ENCODE measurements at regions not wholly inside any gene's neighbourhood (a gene's known extent, or its start where the extent isn't known, plus 50 kb on each side); places are given as distances from the start of the nearest gene placed in this dataset.

DNA sequence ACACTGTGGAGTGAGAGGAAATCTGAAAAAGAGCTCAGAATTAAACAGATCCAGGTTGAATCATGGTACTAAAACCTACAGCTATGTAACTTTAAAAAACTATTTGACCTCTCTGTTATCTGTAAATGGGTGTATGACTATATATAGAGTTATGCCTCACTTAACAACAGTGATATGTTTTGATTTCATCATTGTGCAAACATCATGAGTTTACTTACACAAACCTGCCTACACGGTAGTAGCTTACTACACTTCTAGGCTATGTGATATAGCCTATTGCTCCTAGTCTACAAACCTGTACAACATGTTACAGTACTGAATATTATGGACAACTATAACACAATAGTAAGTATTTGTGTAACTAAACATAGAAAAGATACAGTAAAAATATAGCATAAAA lies 191.6 kb upstream of the MEIS2 start:
- TF ChIP-seq, protein P1, sequence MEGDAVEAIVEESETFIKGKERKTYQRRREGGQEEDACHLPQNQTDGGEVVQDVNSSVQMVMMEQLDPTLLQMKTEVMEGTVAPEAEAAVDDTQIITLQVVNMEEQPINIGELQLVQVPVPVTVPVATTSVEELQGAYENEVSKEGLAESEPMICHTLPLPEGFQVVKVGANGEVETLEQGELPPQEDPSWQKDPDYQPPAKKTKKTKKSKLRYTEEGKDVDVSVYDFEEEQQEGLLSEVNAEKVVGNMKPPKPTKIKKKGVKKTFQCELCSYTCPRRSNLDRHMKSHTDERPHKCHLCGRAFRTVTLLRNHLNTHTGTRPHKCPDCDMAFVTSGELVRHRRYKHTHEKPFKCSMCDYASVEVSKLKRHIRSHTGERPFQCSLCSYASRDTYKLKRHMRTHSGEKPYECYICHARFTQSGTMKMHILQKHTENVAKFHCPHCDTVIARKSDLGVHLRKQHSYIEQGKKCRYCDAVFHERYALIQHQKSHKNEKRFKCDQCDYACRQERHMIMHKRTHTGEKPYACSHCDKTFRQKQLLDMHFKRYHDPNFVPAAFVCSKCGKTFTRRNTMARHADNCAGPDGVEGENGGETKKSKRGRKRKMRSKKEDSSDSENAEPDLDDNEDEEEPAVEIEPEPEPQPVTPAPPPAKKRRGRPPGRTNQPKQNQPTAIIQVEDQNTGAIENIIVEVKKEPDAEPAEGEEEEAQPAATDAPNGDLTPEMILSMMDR (IDR thresholded peaks at IDR 0.05; ENCODE audit: insufficient read depth, low read depth, low read length): no peak

DNA sequence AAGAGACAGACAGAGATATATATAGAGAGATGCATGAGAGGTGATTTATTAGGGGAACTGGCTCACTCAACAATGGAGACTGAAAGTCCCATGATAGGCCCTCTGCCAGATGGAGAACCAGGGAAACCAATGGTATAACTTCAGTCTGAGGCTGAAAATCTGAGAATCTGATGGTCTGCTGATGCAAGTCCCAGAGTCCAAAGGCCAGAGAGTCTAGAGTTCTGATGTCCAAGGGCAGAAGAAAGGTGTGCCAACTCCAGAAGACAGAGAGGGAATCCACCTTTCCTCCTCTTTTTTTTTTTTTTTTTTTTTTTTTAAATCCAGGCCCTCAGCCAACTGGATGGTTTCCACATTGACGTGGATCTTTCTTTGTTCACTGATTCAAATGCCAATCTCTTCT lies 197.9 kb upstream of the MEIS2 start:
- no peak for DNase-seq (ENCODE audit: low read depth)
- TF ChIP-seq, protein P1 (IDR thresholded peaks at IDR 0.05; ENCODE audit: insufficient read depth, low read depth, low read length): no peak
- no peak overlapping the region for H3K4me3 ChIP-seq (ENCODE audit: low read depth, low read length)

More for the DNA sequence above, 191.6 kb upstream of the MEIS2 start:
- DNase-seq (ENCODE audit: low read depth): no peak
- no peak overlapping the region for H3K4me3 ChIP-seq (ENCODE audit: low read depth, low read length)

DNA sequence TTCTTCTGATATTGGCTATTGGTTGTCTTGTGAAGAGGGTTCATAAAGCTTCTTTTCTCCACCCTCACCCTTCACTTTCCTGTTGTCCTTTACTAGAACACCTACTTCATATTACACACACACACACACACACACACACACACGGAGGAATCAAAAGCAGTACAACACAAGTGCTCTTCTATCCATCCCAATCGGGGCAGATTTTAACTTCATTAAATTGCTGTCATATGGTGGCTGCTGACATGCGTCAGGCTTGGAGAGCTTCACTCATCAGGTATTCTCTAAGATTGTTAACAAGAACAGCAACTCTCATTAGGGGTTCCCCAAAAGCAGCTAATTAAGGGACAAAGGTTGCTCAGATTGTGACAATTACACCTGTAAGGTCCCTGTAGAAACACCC lies 239.1 kb upstream of the MEIS2 start:
- no peak overlapping the region for H3K4me3 ChIP-seq (ENCODE audit: low read depth, low read length)
- TF ChIP-seq, protein P1 (IDR thresholded peaks at IDR 0.05; ENCODE audit: insufficient read depth, low read depth, low read length): no peak
- DNase-seq (ENCODE audit: low read depth): no peak

DNA sequence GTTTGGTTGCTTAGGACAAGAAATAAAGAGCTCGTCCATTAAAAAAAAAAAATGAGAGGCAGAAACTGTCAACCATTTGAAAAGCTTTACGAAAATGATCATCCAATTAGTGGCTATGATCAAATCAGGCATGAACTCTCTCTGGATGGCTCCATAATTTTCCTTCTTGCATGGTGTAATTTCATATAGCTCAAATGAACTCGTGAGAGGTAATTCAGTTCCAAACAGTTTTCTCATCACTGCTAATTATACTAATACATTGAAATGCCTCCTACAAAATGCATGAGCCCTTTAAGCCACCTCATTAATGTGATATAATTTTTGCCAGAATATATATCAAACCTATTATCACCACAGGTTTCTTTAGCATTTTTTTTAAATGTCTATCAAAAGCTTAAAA lies 239.5 kb upstream of the MEIS2 start:
- no peak overlapping the region for H3K4me3 ChIP-seq (ENCODE audit: low read depth, low read length)
- TF ChIP-seq, protein P1 (IDR thresholded peaks at IDR 0.05; ENCODE audit: insufficient read depth, low read depth, low read length): no peak
- DNase-seq (ENCODE audit: low read depth): no peak

DNA sequence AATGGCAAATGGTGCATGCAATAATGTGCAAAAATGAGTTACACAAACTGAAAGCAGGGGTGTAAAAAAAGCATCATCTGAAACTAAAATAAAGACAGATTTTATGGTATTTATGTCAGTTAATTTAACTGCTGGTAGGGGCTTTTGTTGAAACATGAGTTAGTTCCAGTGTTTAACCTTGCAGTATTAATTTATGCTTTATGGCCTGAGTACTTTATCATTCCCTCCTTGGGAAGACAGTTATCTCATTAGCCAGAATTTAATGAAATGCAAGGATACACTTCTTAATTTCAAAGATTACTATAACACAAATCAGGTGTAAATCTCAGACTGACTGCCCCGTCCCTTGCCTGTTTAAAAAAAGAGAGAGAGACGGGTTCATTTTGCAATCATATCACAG lies 240.1 kb upstream of the MEIS2 start:
- TF ChIP-seq, protein P1 (IDR thresholded peaks at IDR 0.05; ENCODE audit: insufficient read depth, low read depth, low read length): no peak
- no peak for DNase-seq (ENCODE audit: low read depth)
- H3K4me3 ChIP-seq (ENCODE audit: low read depth, low read length): no peak overlapping the region

DNA sequence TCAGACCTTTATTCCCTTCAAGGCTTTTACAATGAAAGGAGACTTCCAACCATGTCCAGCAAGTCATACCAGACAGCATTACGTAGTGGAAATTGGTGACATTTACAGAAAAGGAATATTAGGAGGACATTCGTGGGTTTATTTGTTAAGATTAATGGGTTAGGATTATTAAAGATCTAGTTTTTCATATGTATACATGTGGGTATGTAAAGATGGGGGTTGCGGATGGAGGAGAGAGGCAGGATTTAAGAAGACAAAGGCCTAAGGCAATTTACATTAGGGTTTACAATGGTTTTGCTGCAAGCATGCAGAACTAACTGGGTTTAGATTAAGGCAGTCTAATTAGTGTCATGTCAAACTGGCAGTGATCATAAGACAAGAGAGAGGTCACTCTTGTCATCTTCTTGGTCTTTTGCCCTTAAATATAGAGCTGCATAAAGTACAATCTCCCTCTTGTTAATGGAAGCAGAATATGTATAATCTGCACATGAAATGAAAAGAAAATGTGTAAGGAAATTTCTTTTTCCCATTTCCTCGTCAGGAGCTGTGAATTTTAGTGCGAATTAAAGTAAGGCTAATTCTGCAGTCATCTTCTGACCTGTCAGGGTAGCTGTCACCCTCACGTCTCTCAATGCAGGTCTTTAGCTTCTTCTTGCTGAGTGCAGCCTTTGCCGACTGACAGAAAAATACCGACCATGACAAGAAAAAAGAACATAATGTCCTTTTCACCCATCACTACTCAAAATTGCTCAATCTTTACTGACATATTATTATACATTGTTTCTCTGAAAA lies 258.9 kb upstream of the MEIS2 start:
- H3K4me3 ChIP-seq (ENCODE audit: low read depth, low read length): no peak overlapping the region
- no peak for DNase-seq (ENCODE audit: low read depth)
- TF ChIP-seq, protein P1 (IDR thresholded peaks at IDR 0.05; ENCODE audit: insufficient read depth, low read depth, low read length): no peak

DNA sequence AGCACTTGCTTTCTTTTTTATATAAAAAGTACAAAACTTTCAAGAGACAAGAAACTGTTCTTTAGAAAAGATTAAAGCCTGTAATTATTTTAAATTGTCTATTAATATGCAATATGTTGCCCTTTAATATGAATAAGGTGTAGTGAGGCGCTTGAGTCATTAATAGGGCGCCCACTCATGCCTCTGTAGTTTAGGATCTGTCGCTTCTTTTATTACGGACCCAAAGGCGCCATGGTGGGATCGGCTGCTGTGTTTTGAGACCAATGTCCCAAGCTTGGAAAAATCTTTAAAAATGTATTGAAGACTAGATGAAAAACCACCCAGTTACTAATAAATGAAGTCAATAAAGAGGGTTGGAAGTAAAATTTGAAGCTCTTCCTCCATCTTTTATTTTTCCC lies 259.5 kb upstream of the MEIS2 start:
- no peak for DNase-seq (ENCODE audit: low read depth)
- TF ChIP-seq, protein P1 (IDR thresholded peaks at IDR 0.05; ENCODE audit: insufficient read depth, low read depth, low read length): no peak
- no peak overlapping the region for H3K4me3 ChIP-seq (ENCODE audit: low read depth, low read length)

All from fibroblast of villous mesenchyme (primary cell).